ENCODE measurements at regions not wholly inside any gene's neighbourhood (a gene's known extent, or its start where the extent isn't known, plus 50 kb on each side); places are given as distances from the start of the nearest gene placed in this dataset.

- TF ChIP-seq HSF1 (IDR thresholded peaks at IDR 0.05; ENCODE audit: low read depth, low read length) (no peak), ETV6 (conservative IDR thresholded peaks at IDR 0.05 in 1 of 2, IDR thresholded peaks at IDR 0.05 in 1 of 2; ENCODE audit: borderline replicate concordance in 1 of 2, low read depth in 1 of 2) (no peak), FOS (IDR thresholded peaks at IDR 0.05; ENCODE audit: borderline replicate concordance, extremely low read depth, insufficient read length) (no peak)
Measured at GRCh38 chr4:10240691-10241090, 124.1 kb upstream of the WDR1 start (continued).

- FAIRE-seq (no peak), DNase-seq (ENCODE audit: low read depth, low spot score) (no peak), ATAC-seq (no peak)
- H3K4me3 ChIP-seq: no peak overlapping the region
- 33% methylated on average over 7 of the region's 7 CpGs for WGBS (ENCODE audit: insufficient coverage, insufficient replicate concordance, low lambda C conversion rate, missing lambda C conversion rate)
- TF ChIP-seq RUNX3 (IDR thresholded peaks at IDR 0.05; ENCODE audit: low read length) (no peak), IRF3 (IDR thresholded peaks at IDR 0.05) (no peak), ZNF207 (IDR thresholded peaks at IDR 0.05; ENCODE audit: borderline replicate concordance) (no peak), NR2F1 (conservative IDR thresholded peaks at IDR 0.05) (no peak), SMAD5 (IDR thresholded peaks at IDR 0.05; ENCODE audit: low read depth) (no peak), EED (IDR thresholded peaks at IDR 0.05; ENCODE audit: low read depth) (no peak), EP300 (IDR thresholded peaks at IDR 0.05; ENCODE audit: borderline replicate concordance in 1 of 2, control insufficient read depth in 1 of 2, low read depth in 2 of 2, low read length in 2 of 2) (no peak)
- no peaks in the 10 kb centered on the region for H3K79me2 ChIP-seq (ENCODE audit: control insufficient read depth, insufficient read depth, low read length)
- no peak overlapping the region for H3K4me2 ChIP-seq (ENCODE audit: control insufficient read depth, insufficient read depth)
- H4K20me1 ChIP-seq (ENCODE audit: control insufficient read depth, insufficient read depth): no peaks in the 10 kb centered on the region
- H3K36me3 ChIP-seq (ENCODE audit: control insufficient read depth in 2 of 2, insufficient read depth in 2 of 2, low read length in 1 of 2): no peaks in the 10 kb centered on the region
- H3K4me1 ChIP-seq (ENCODE audit: control insufficient read depth, insufficient read depth, low read length): no peaks in the 10 kb centered on the region
- ChIA-PET RAD21 (ENCODE audit: unreplicated experiment) (no interaction called here), CTCF (no interaction called here), POLR2A (no interaction called here), SMC1A (ENCODE audit: uncharacterized antibody, unreplicated experiment) (interaction anchor here (1.1 kb wide), 1 partner anchor 58 kb away, joined by 3 read pairs; no protein-coding TSS in a partner anchor)
- no peaks in the 10 kb centered on the region; a peak in 1 of 4 replicates for H3K27me3 ChIP-seq (replicated peaks in 1 of 2; ENCODE audit: control insufficient read depth in 2 of 2, insufficient read depth in 2 of 2, low read length in 1 of 2)
- no peak overlapping the region for H2AFZ ChIP-seq (ENCODE audit: control insufficient read depth, low read depth, low read length)
- intact Hi-C loops (cut with micrococcal nuclease; ENCODE audit: unreplicated experiment): loop anchor here (5.0 kb wide), 1 partner anchor 43 kb away; no protein-coding TSS in a partner anchor
- H3K9ac ChIP-seq (ENCODE audit: control insufficient read depth, insufficient read depth, low read length): no peak overlapping the region
- H3K27ac ChIP-seq (ENCODE audit: control insufficient read depth, insufficient read depth): no peak overlapping the region
- in situ Hi-C loops (cut with MboI): no loop called here
- H3K9me3 ChIP-seq (replicated peaks; ENCODE audit: control insufficient read depth, insufficient read depth, low read length): no peaks in the 10 kb centered on the region
- no TSS peak for BruUV-seq (replicated peaks)
Measured at GRCh38 chr4:10239982-10240654, 123.5 kb upstream of the WDR1 start.
